ENCODE measurements at regions not wholly inside any gene's neighbourhood (a gene's known extent, or its start where the extent isn't known, plus 50 kb on each side); places are given as distances from the start of the nearest gene placed in this dataset.

- DNase-seq (ENCODE audit: low read depth, low spot score) = no peak
Observed at GRCh38 chr13:85543144-85543543, 256.1 kb downstream of the SLITRK6 start.

- DNase-seq (ENCODE audit: low read depth, low spot score) = no peak
Observed at GRCh38 chr13:85541476-85541875, 257.7 kb downstream of the SLITRK6 start.

GRCh38 chr13:85538957-85539356 lies 260.3 kb downstream of the SLITRK6 start:
- no peak for DNase-seq (ENCODE audit: low read depth, low spot score)

GRCh38 chr13:85537601-85538000 lies 261.6 kb downstream of the SLITRK6 start:
- DNase-seq (ENCODE audit: low read depth, low spot score) = no peak

GRCh38 chr13:85536706-85537105 lies 262.5 kb downstream of the SLITRK6 start:
- DNase-seq (ENCODE audit: low read depth, low spot score) = no peak

- no peak for DNase-seq (ENCODE audit: low read depth, low spot score)
Observed at GRCh38 chr13:85535316-85536084, 263.7 kb downstream of the SLITRK6 start.

- no peak for DNase-seq (ENCODE audit: low read depth, low spot score)
Observed at GRCh38 chr13:85533911-85534310, 265.3 kb downstream of the SLITRK6 start.

- DNase-seq (ENCODE audit: low read depth, low spot score) = no peak
Observed at GRCh38 chr13:85529218-85529594, 270.0 kb downstream of the SLITRK6 start.

GRCh38 chr13:85528491-85529217 lies 270.6 kb downstream of the SLITRK6 start:
- DNase-seq (ENCODE audit: low read depth, low spot score) = no peak

- DNase-seq (ENCODE audit: low read depth, low spot score) = no peak
Observed at GRCh38 chr13:85527316-85527715, 271.9 kb downstream of the SLITRK6 start.

GRCh38 chr13:85525411-85525810 lies 273.8 kb downstream of the SLITRK6 start:
- DNase-seq (ENCODE audit: low read depth, low spot score) = no peak

GRCh38 chr13:85521657-85522056 lies 277.6 kb downstream of the SLITRK6 start:
- no peak for DNase-seq (ENCODE audit: low read depth, low spot score)

- no peak for DNase-seq (ENCODE audit: low read depth, low spot score)
Observed at GRCh38 chr13:85520445-85520844, 278.8 kb downstream of the SLITRK6 start.

- no peak for DNase-seq (ENCODE audit: low read depth, low spot score)
Observed at GRCh38 chr13:85519363-85519762, 279.9 kb downstream of the SLITRK6 start.

- no peak for DNase-seq (ENCODE audit: low read depth, low spot score)
Observed at GRCh38 chr13:85512421-85512820, 286.8 kb downstream of the SLITRK6 start.

GRCh38 chr13:85509512-85509911 lies 289.7 kb downstream of the SLITRK6 start:
- DNase-seq (ENCODE audit: low read depth, low spot score) = no peak

- no peak for DNase-seq (ENCODE audit: low read depth, low spot score)
Observed at GRCh38 chr13:85508683-85509329, 290.4 kb downstream of the SLITRK6 start.

GRCh38 chr13:85503797-85504196 lies 295.4 kb downstream of the SLITRK6 start:
- no peak for DNase-seq (ENCODE audit: low read depth, low spot score)

- DNase-seq (ENCODE audit: low read depth, low spot score) = no peak
Observed at GRCh38 chr13:85501616-85502015, 297.6 kb downstream of the SLITRK6 start.

GRCh38 chr13:85500696-85501256 lies 298.4 kb downstream of the SLITRK6 start:
- DNase-seq (ENCODE audit: low read depth, low spot score) = no peak

GRCh38 chr13:85498774-85499173 lies 300.4 kb downstream of the SLITRK6 start:
- no peak for DNase-seq (ENCODE audit: low read depth, low spot score)

- no peak for DNase-seq (ENCODE audit: low read depth, low spot score)
Observed at GRCh38 chr13:85497652-85498051, 301.6 kb downstream of the SLITRK6 start.
